Lung (tissue), 11 donors: ENCODE measurements at regions not wholly inside any gene's neighbourhood (a gene's known extent, or its start where the extent isn't known, plus 50 kb on each side); places are given as distances from the start of the nearest gene placed in this dataset.

ENCODE experiments used
- ATAC-seq: fragments of 200-7000 bp; cut with Tn5 transposase; one replicate; pipeline ENCODE4 v1.9.1; 2020; ENCODE audit warnings: moderate number of reproducible peaks; ENCODE audit not compliant: insufficient read depth, low FRiP score
- DNase-seq, 3 donors: peaks; one replicate each; pipeline ENCODE4 v3.0.0-alpha.2; 2013 to 2017
- H3K27ac ChIP-seq, 2 donors: one replicate each; pipeline ENCODE4 v1.5.1; 2013; ENCODE audit warnings: mild to moderate bottlenecking in 2 of 2, moderate library complexity in 2 of 2, control low read depth in 1 of 2, inconsistent platforms in 1 of 2, low read depth in 1 of 2, low read length in 1 of 2
- H3K27me3 ChIP-seq, 3 donors: one replicate each; pipeline ENCODE4 v1.5.1; 2013; ENCODE audit warnings: low read length in 2 of 3; ENCODE audit not compliant: control insufficient read depth in 3 of 3, insufficient read depth in 3 of 3
- H3K36me3 ChIP-seq, 4 donors: one replicate each; pipeline ENCODE4 v1.5.1; 2013; ENCODE audit warnings: low read length in 4 of 4, mild to moderate bottlenecking in 1 of 4, moderate library complexity in 1 of 4; ENCODE audit not compliant: control insufficient read depth in 4 of 4, insufficient read depth in 4 of 4
- H3K4me1 ChIP-seq, 5 donors: one replicate each; pipeline ENCODE4 v1.5.1; 2013; ENCODE audit warnings: low read length in 5 of 5, mild to moderate bottlenecking in 2 of 5, moderate library complexity in 1 of 5; ENCODE audit not compliant: control insufficient read depth in 5 of 5, insufficient read depth in 5 of 5
- H3K4me3 ChIP-seq: one replicate; pipeline ENCODE4 v1.5.1; 2013; ENCODE audit warnings: mild to moderate bottlenecking, control low read depth, moderate library complexity
- H3K9ac ChIP-seq, 2 donors: one replicate each; pipeline ENCODE4 v1.5.1; 2013; ENCODE audit warnings: low read length in 2 of 2, control low read depth in 1 of 2; ENCODE audit not compliant: insufficient read depth in 1 of 2
- H3K9me3 ChIP-seq, 4 donors: one replicate each; pipeline ENCODE4 v1.5.1; 2013; ENCODE audit warnings: low read length in 3 of 4, mild to moderate bottlenecking in 1 of 4, moderate library complexity in 1 of 4; ENCODE audit not compliant: control insufficient read depth in 4 of 4, insufficient read depth in 3 of 4
- WGBS, 2 donors: extraction: QIAGEN DNeasy Blood & Tissue Kit; methylation state at CpG; one replicate each; pipeline ENCODE4 v1.1.7; 2013; 5-methylcytosine and 5-hydroxymethylcytosine counted together
- TF ChIP-seq, protein P1 (sequence below): IDR thresholded peaks from 2 replicates; pipeline ENCODE4 v1.5.1; 2012; ENCODE audit warnings: mild to moderate bottlenecking; ENCODE audit errors: control extremely low read depth, extremely low read depth
- donor health status: control.
- donor health status: control.
- donor health status: Bipolar disorder and iron deficiency.
- donor health status: healthy.
- donor health status: DM: yes; HTN: yes; CAD: no.

DNA sequence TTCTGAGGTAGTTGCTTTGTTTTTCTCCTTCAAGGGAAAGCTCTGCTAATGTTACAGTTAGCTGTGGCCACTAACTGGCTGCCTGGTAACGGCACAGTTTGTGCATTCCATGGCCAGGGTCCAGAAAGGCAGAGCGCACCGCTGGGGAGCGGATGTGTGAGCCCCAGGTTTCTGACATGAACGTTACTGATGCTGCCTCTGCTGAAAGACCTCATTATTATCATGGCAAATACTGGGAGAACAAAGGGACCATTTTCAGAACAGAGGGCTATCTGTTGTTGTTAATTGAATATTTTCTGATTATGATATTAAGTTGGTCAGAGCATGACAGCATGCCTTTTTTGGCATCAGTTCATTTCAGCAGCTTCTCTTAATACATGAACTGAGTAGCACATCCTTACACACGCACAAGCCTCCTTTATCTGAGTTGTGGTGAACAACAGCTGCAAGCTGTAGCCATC is 134.1 kb downstream of the NUDT12 start:
- Histone ChIP-seq H3K9ac (no peak overlapping the region), H3K36me3 (no peaks in the 10 kb centered on the region), H3K4me3 (no peak overlapping the region), H3K27ac (no peak overlapping the region), H3K27me3 (no peaks in the 10 kb centered on the region), H3K9me3 (no peaks in the 10 kb centered on the region), H3K4me1 (no peaks in the 10 kb centered on the region)
- DNase-seq (peak; percentile 52 to 65 (median 64)), ATAC-seq (no peak)
- 68 to 80% methylated on average over 6 of the region's 6 CpGs for WGBS, 2 donors
- TF ChIP-seq, protein P1, sequence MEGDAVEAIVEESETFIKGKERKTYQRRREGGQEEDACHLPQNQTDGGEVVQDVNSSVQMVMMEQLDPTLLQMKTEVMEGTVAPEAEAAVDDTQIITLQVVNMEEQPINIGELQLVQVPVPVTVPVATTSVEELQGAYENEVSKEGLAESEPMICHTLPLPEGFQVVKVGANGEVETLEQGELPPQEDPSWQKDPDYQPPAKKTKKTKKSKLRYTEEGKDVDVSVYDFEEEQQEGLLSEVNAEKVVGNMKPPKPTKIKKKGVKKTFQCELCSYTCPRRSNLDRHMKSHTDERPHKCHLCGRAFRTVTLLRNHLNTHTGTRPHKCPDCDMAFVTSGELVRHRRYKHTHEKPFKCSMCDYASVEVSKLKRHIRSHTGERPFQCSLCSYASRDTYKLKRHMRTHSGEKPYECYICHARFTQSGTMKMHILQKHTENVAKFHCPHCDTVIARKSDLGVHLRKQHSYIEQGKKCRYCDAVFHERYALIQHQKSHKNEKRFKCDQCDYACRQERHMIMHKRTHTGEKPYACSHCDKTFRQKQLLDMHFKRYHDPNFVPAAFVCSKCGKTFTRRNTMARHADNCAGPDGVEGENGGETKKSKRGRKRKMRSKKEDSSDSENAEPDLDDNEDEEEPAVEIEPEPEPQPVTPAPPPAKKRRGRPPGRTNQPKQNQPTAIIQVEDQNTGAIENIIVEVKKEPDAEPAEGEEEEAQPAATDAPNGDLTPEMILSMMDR, result no peak

DNA sequence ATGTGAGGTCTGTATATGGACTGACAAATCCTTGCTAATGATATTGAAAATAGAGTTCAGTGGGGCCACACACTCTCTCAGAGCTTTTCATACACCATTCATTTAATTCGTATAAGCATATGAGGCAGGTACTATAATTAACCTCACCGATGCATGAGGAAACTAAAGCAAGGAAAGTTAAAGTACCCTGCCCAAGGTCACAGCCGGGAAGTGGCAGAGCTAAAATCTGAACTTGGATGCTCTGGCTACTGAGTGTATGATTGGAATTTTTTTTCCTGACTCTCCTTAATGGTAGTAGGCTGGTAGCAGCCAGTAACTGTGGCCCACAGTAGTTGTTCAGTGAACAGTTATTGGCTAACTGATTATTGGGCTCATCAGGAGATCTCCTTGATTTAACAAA is 135.3 kb downstream of the NUDT12 start:
- ATAC-seq (no peak), DNase-seq (no peak)
- Histone ChIP-seq H3K4me1 (no peaks in the 10 kb centered on the region), H3K9me3 (no peaks in the 10 kb centered on the region), H3K27ac (no peak overlapping the region), H3K4me3 (no peak overlapping the region), H3K27me3 (no peaks in the 10 kb centered on the region), H3K9ac (no peak overlapping the region), H3K36me3 (no peaks in the 10 kb centered on the region)
- WGBS, 2 donors, result 87 to 93% methylated on average over 3 of the region's 3 CpGs
- TF ChIP-seq, protein P1, result no peak

DNA sequence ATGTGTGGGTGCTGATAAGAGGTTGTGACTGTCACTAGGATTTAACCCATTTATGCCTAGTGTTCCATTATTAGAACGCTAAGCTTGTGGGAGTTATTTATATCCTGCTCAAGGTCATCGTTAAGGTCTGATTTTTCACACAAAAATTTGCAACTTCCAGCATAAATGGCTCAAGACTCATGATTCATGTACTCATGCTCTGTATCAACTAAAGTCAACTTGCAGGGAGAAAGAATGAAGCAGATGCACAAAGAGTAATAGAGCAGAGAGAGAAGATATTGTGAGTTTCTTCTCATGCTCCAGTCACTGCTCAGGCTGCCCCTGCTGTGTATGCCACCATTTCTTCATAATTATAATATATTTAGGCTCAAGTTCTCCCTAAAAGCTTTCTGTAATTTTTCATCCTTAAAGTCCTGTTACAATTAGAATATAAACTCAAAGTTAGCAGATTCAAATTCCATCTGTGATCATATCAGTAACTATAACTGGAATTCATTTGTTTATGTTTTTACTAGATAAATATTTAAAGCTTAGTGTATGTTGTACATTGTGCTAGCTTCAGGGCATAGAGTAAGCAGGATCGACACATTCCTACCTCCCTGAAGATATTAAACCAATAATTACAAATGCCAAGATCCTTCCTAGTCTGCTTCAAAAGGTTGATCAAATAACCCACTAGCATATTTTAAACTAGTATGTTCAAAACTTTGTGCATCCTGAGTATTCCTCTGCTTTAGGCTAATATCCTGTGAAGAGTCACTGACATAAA is 136.7 kb downstream of the NUDT12 start:
- 77 to 90% methylated on average over 3 of the region's 3 CpGs for WGBS, 2 donors
- no peaks in the 10 kb centered on the region for H3K36me3 ChIP-seq
- no peak for ATAC-seq

More for the DNA sequence above, 136.7 kb downstream of the NUDT12 start:
- no peak overlapping the region for H3K27ac ChIP-seq
- DNase-seq, result no peak
- no peak overlapping the region for H3K9ac ChIP-seq
- H3K4me1 ChIP-seq, result no peaks in the 10 kb centered on the region
- no peaks in the 10 kb centered on the region for H3K9me3 ChIP-seq
- TF ChIP-seq, protein P1, result no peak
- H3K27me3 ChIP-seq, result no peaks in the 10 kb centered on the region
- no peak overlapping the region for H3K4me3 ChIP-seq
